Brain microvascular endothelial cell (primary cell): ENCODE measurements at regions not wholly inside any gene's neighbourhood (a gene's known extent, or its start where the extent isn't known, plus 50 kb on each side); places are given as distances from the start of the nearest gene placed in this dataset.
A peak's percentile ranks its signal among the peaks of the same experiment; 100 is the strongest.

Experiments
- DNase-seq: peaks from one replicate; pipeline ENCODE4 v3.0.0-alpha.2; 2020
- H3K27ac ChIP-seq: fragments of 250-450 bp; sonication (Bioruptor Pico); 2 replicates; pipeline ENCODE4 v1.5.1; 2020; ENCODE audit warnings: mild to moderate bottlenecking, moderate library complexity
- H3K27me3 ChIP-seq: fragments of 250-450 bp; sonication (Bioruptor Pico); replicated peaks from 2 replicates; pipeline ENCODE4 v1.5.1; 2020; ENCODE audit warnings: mild to moderate bottlenecking
- H3K36me3 ChIP-seq: fragments of 250-450 bp; sonication (Bioruptor Pico); replicated peaks from 2 replicates; pipeline ENCODE4 v1.5.1; 2020; ENCODE audit warnings: mild to moderate bottlenecking
- H3K4me3 ChIP-seq: 2 replicates; pipeline ENCODE4 v1.5.1; 2011; ENCODE audit warnings: low read depth, mild to moderate bottlenecking, control low read depth, low read length, moderate library complexity
- in situ Hi-C: cut with HindIII; loops from 2 replicates; pipeline ENCODE4 v1.10.0; 2017; ENCODE audit warnings: low sequenced_read_pairs, low pct_ligation_motif_present
- TF ChIP-seq, protein P1 (sequence below): IDR thresholded peaks from 2 replicates; pipeline ENCODE4 v1.5.1; 2011; ENCODE audit warnings: low read depth, mild to moderate bottlenecking, moderate library complexity, low read length, control low read depth, inconsistent platforms; ENCODE audit errors: missing control alignments

DNA sequence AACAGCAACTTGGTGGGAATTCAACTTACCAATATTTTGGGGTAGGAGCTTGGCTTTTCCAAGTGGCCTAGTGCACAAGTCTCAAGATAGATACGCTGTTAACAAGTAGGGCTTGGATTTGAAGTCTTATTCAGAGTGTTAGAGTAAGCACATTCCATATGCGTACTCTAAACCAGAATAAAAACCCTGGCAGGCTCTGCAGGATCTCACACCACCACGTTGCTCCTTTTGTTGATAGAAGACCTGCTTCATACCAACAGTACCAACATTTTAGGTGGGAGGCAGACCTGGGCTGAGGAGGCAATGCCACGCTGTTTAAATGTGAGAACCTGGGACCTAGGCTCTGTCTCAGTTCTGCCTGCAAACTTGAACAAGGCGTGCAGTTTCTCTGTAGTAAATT, 214.0 kb downstream of the RNF144A start:
- TF ChIP-seq, protein P1, sequence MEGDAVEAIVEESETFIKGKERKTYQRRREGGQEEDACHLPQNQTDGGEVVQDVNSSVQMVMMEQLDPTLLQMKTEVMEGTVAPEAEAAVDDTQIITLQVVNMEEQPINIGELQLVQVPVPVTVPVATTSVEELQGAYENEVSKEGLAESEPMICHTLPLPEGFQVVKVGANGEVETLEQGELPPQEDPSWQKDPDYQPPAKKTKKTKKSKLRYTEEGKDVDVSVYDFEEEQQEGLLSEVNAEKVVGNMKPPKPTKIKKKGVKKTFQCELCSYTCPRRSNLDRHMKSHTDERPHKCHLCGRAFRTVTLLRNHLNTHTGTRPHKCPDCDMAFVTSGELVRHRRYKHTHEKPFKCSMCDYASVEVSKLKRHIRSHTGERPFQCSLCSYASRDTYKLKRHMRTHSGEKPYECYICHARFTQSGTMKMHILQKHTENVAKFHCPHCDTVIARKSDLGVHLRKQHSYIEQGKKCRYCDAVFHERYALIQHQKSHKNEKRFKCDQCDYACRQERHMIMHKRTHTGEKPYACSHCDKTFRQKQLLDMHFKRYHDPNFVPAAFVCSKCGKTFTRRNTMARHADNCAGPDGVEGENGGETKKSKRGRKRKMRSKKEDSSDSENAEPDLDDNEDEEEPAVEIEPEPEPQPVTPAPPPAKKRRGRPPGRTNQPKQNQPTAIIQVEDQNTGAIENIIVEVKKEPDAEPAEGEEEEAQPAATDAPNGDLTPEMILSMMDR = no peak
- no peaks in the 10 kb centered on the region for H3K27me3 ChIP-seq
- H3K27ac ChIP-seq = no peak overlapping the region
- in situ Hi-C loops = no loop called here
- no peak overlapping the region for H3K4me3 ChIP-seq
- H3K36me3 ChIP-seq = no peaks in the 10 kb centered on the region
- DNase-seq = no peak

DNA sequence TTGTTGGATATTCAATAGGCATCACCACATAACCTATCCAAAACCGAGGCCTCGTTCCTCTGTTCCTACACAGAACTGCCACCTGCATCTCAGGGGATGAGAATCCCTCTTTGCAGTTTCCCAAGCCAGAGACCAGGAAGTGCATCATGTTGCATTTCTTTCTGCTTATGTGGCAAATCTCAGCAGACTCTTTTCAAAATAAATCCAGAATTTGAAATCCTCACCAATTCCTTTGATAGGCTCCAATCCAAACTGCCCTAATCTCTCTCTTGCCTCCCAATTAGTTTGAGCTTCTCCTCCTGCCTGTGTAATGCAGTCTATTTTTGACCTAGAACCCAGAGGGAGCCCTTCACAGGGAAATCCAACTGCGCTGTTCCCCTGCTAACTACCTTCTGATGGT, 215.5 kb downstream of the RNF144A start:
- DNase-seq = no peak
- in situ Hi-C loops = no loop called here
- TF ChIP-seq, protein P1 = no peak

DNA sequence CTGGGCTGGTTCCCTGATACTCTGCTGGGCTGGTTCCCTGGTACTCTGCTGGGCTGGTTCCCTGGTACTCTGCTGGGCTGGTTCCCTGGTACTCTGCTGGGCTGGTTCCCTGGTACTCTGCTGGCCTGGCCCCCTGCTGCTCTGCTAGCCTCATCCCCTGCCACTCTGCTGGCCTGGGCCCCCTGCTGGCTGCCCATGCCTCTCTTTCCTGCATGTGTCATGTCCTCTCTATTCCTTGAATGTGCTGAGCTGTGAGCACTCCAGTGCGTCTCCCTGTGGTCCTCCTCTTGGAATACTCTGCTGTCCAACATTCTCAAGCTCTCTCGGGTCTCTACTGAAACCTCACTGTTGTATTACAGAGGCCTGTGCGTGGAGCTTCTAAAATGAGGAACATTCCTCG, 216.3 kb downstream of the RNF144A start:
- Histone ChIP-seq H3K4me3 (no peak overlapping the region), H3K36me3 (no peaks in the 10 kb centered on the region), H3K27ac (no peak overlapping the region), H3K27me3 (no peaks in the 10 kb centered on the region)
- DNase-seq = peak; percentile 45
- in situ Hi-C loops = no loop called here
- TF ChIP-seq, protein P1 = peak; percentile 70

More for the DNA sequence above, 215.5 kb downstream of the RNF144A start:
- Histone ChIP-seq H3K27ac (no peak overlapping the region), H3K4me3 (no peak overlapping the region), H3K36me3 (no peaks in the 10 kb centered on the region), H3K27me3 (no peaks in the 10 kb centered on the region)

DNA sequence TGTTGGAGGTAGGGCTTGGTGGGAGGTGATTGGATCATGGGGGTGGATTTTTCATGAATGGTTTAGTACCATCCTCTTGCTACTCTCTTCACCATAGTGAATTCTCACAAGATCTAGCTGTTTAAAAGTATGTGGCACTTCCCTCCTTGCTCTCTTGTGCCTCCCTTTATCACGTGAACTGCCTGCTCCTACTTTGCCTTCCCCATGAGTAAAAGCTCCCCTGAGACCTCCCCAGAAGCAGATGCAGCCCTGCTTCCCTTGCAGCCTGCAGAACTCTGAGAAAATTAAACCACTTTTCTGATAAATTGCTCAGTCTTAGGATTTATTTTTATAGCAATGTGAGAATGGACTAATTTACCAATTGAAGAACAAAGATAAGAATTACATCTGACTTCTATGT, 223.1 kb downstream of the RNF144A start:
- H3K4me3 ChIP-seq = no peak overlapping the region
- DNase-seq = no peak
- no peak overlapping the region for H3K27ac ChIP-seq
- no peaks in the 10 kb centered on the region for H3K36me3 ChIP-seq
- in situ Hi-C loops = no loop called here
- H3K27me3 ChIP-seq = no peaks in the 10 kb centered on the region
- TF ChIP-seq, protein P1 = no peak

DNA sequence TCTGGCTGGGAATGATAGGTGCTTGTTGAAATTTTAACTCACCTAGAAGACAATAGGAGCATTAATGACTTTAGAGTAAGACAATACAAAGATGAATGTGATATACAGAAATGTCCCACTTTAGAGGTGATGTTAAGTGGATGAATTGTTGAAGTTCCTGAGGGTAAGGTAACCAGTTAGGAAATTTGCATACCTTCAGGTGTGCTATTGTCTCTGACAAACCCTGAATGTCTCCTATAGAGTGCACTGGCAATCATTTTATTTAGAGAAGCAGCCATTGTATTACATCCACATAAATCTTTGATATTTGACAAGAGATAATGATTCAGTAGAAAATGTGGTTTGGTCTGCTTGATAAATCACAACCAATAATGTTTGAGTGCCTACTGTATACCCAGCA, 228.5 kb downstream of the RNF144A start:
- H3K36me3 ChIP-seq = no peaks in the 10 kb centered on the region
- in situ Hi-C loops = no loop called here

DNA sequence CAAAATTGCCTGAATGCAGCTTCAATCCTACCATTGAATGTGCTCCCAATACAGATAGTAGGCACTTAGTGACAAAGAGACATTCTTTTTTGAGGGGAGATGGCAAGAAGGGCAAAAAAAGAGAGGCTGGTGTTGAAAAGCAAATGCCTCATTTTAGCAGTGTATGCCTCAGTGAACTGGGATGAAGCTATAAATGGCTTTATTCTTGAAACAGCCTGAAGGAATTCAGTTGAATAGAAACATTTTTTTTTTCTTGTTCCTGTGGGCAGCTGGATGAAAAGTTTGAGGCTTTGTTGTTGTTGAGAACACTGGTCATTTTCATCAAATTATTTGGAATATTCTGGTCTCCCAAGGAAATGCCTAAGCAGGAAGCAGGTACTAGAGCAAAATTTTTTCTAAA, 228.9 kb downstream of the RNF144A start:
- H3K27me3 ChIP-seq = no peaks in the 10 kb centered on the region
- no peaks in the 10 kb centered on the region for H3K36me3 ChIP-seq
- in situ Hi-C loops = no loop called here
- H3K4me3 ChIP-seq = no peak overlapping the region
- TF ChIP-seq, protein P1 = no peak
- DNase-seq = no peak
- H3K27ac ChIP-seq = no peak overlapping the region

More for the DNA sequence above, 228.5 kb downstream of the RNF144A start:
- DNase-seq = no peak
- no peak overlapping the region for H3K27ac ChIP-seq
- H3K4me3 ChIP-seq = no peak overlapping the region
- TF ChIP-seq, protein P1 = no peak
- H3K27me3 ChIP-seq = no peaks in the 10 kb centered on the region
